HepG2 (cell line): ENCODE measurements at regions not wholly inside any gene's neighbourhood (a gene's known extent, or its start where the extent isn't known, plus 50 kb on each side); places are given as distances from the start of the nearest gene placed in this dataset.

Source experiments
- ATAC-seq: fragments of 200-7000 bp; cut with Tn5 transposase; 3 replicates; pipeline ENCODE4 v1.9.1; 2020; ENCODE audit warnings: mild to moderate bottlenecking, moderate library complexity
- BruUV-seq: library from RNA; stranded (reverse); fragments of 400-500 nt; replicated peaks from 2 replicates; lab custom pipeline; 2021; lab: Mats Ljungman, UMichigan
- CTCF ChIA-PET: fragments of 300-600 bp; formaldehyde crosslinking; extraction: SDS; loops from one replicate; lab custom pipeline; 2021; ENCODE audit warnings: low total read pairs, inconsistent platforms, low intra/inter-chr PET ratio; lab: Yijun Ruan, JAX
- POLR2A ChIA-PET: fragments of 350-600 bp; sonication (Branson Sonifier 250); formaldehyde crosslinking; loops from one replicate; lab custom pipeline; 2020; ENCODE audit warnings: antibody characterized with exemption, inconsistent platforms; lab: Yijun Ruan, JAX
- DNase-seq: peaks from one replicate; pipeline ENCODE4 v3.0.0-alpha.2; 2015; ENCODE audit warnings: low spot score
- FAIRE-seq: peaks from 3 replicates; lab custom pipeline; 2011; peaks lifted over from hg19 to GRCh38; lab: Jason Lieb, UNC
- H2AFZ ChIP-seq: one replicate; pipeline ENCODE4 v1.6.1; 2011; ENCODE audit warnings: low read length, inconsistent platforms
- H3K27ac ChIP-seq: fragments of 300-600 bp; 3 replicates; pipeline ENCODE4 v1.8.0; 2011; ENCODE audit warnings: mixed run types, mild to moderate bottlenecking, mixed read lengths, low read length, inconsistent platforms; ENCODE audit not compliant: insufficient read depth; ENCODE audit errors: extremely low read length
- H3K27me3 ChIP-seq, 2 experiments: fragments of 200-600 bp in 1 of 2; 2 replicates in 1 of 2; 3 replicates in 1 of 2; pipeline versions ENCODE4 v1.6.0 to v1.8.0; 2011; ENCODE audit warnings: low read length in 2 of 2, mild to moderate bottlenecking in 2 of 2, moderate library complexity in 2 of 2, inconsistent platforms in 1 of 2; ENCODE audit not compliant: insufficient read depth in 2 of 2, control insufficient read depth in 1 of 2
- H3K36me3 ChIP-seq, 2 experiments: fragments of 200-600 bp in 1 of 2; replicated peaks in 1 of 2; 2 replicates in 1 of 2; 3 replicates in 1 of 2; pipeline versions ENCODE4 v1.5.1 to v1.8.0; 2011; ENCODE audit warnings: low read length in 2 of 2, inconsistent platforms in 1 of 2; ENCODE audit not compliant: insufficient read depth in 2 of 2, control insufficient read depth in 1 of 2
- H3K4me1 ChIP-seq: 2 replicates; pipeline ENCODE4 v1.5.1; 2012; ENCODE audit warnings: low read length, inconsistent platforms; ENCODE audit not compliant: insufficient read depth
- H3K4me2 ChIP-seq: 2 replicates; pipeline ENCODE4 v1.6.0; 2011; ENCODE audit warnings: low read depth, low read length, inconsistent platforms
- H3K4me3 ChIP-seq, 3 experiments: fragments of 200-600 bp in 1 of 3; sonication (generic), shearing (Covaris generic) in 1 of 3; replicated peaks in 1 of 3; 2 replicates each; pipeline ENCODE4 v1.5.1; 2011 to 2016; ENCODE audit warnings: low read length in 3 of 3, inconsistent platforms in 2 of 3, low read depth in 2 of 3, mild to moderate bottlenecking in 2 of 3, control low read depth in 1 of 3, mixed read lengths in 1 of 3; ENCODE audit not compliant: insufficient read depth in 1 of 3
- H3K79me2 ChIP-seq: one replicate; pipeline ENCODE4 v1.6.1; 2011; ENCODE audit warnings: low read length, inconsistent platforms; ENCODE audit not compliant: insufficient read depth
- H3K9ac ChIP-seq: 2 replicates; pipeline ENCODE4 v1.6.0; 2011; ENCODE audit warnings: mild to moderate bottlenecking, low read depth, low read length, inconsistent platforms; ENCODE audit not compliant: insufficient read depth
- H3K9me3 ChIP-seq: 2 replicates; pipeline ENCODE4 v1.5.1; 2012; ENCODE audit warnings: mild to moderate bottlenecking, low read length
- H4K20me1 ChIP-seq: 2 replicates; pipeline ENCODE4 v1.6.0; 2011; ENCODE audit warnings: inconsistent platforms, mild to moderate bottlenecking, low read length, moderate library complexity; ENCODE audit not compliant: insufficient read depth
- BCL6 ChIP-seq: IDR thresholded peaks from 2 replicates; pipeline ENCODE4 v1.6.1; 2016; ENCODE audit warnings: missing genetic modification reagents, missing compliant biosample characterization
- HDAC1 ChIP-seq: sonication (generic); formaldehyde crosslinking; IDR thresholded peaks from 2 replicates; pipeline ENCODE4 v1.5.1; 2020; ENCODE audit warnings: mild to moderate bottlenecking, missing genetic modification reagents
- LCORL ChIP-seq, 2 experiments: fragments of 450-650 bp in 1 of 2; sonication (generic) in 1 of 2; formaldehyde crosslinking in 1 of 2; IDR thresholded peaks; 2 replicates each; pipeline versions ENCODE4 v1.5.0 to v1.6.1; 2017 to 2020; ENCODE audit warnings: antibody characterized with exemption in 1 of 2, missing genetic modification reagents in 1 of 2
- MEIS1 ChIP-seq: sonication (generic); formaldehyde crosslinking; IDR thresholded peaks from 2 replicates; pipeline ENCODE4 v1.9.0; 2021; ENCODE audit warnings: mild to moderate bottlenecking, missing genetic modification reagents, moderate library complexity, borderline replicate concordance
- ZNF550 ChIP-seq: sonication (generic); formaldehyde crosslinking; IDR thresholded peaks from 2 replicates; pipeline ENCODE4 v1.4.0; 2020; ENCODE audit warnings: mild to moderate bottlenecking, missing genetic modification reagents, borderline replicate concordance
- ZNF737 ChIP-seq: sonication (generic); formaldehyde crosslinking; IDR thresholded peaks from 2 replicates; pipeline ENCODE4 v1.5.0; 2020; ENCODE audit warnings: missing genetic modification reagents, mild to moderate bottlenecking, borderline replicate concordance
- in situ Hi-C: cut with HindIII; loops from 2 replicates; pipeline ENCODE4 v1.10.0; 2017; ENCODE audit warnings: low pct_unique_long_range_greater_than_20kb; ENCODE audit not compliant: extremely low pct_ligation_motif_present
- intact Hi-C: fragments of 100-400 bp; cut with micrococcal nuclease; formaldehyde crosslinking; loops from one replicate; pipeline ENCODE4 v1.10.0; 2022; ENCODE audit not compliant: unreplicated experiment
- TF ChIP-seq, protein P1 (sequence below): sonication (generic); formaldehyde crosslinking; IDR thresholded peaks from 2 replicates; pipeline ENCODE4 v1.5.1; 2020; ENCODE audit warnings: missing genetic modification reagents, mild to moderate bottlenecking, borderline replicate concordance
- TF ChIP-seq, protein P2 (sequence below): sonication (generic); formaldehyde crosslinking; IDR thresholded peaks from 2 replicates; pipeline ENCODE4 v1.4.0; 2020; ENCODE audit warnings: missing genetic modification reagents
- TF ChIP-seq, protein P3 (sequence below): sonication (generic); formaldehyde crosslinking; IDR thresholded peaks from 2 replicates; pipeline ENCODE4 v1.4.0; 2020; ENCODE audit warnings: mild to moderate bottlenecking, missing genetic modification reagents

DNA sequence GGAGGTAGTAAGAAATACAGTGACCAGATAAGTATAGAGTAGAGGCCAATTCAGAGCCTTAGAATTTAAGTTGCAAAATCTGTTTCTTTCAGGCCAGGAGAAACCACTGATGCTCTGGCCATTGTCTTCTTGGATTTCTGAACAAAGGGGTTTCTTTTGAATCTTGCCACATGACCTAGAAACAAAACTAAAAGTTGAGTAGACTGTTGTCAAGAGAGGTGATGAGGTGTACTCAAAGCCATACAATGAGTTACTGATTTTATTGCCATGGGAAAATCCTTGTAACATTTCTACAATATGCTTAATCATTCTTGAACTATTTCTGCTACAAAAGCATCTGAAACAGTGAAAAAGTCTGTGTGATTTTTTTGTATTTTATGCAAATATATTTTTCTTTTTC is 881.3 kb downstream of the CDH11 start:
- no peaks in the 10 kb centered on the region for H3K27me3 ChIP-seq
- POLR2A ChIA-PET: no interaction called here
- no peak for ATAC-seq
- H2AFZ ChIP-seq: no peak overlapping the region
- H3K9me3 ChIP-seq: peaks cover 36% of the 10 kb centered on the region
- no peaks in the 10 kb centered on the region for H4K20me1 ChIP-seq
- CTCF ChIA-PET: no interaction called here
- no peak overlapping the region for H3K9ac ChIP-seq
- no peaks in the 10 kb centered on the region for H3K4me1 ChIP-seq
- no peak overlapping the region for H3K4me2 ChIP-seq
- no peak overlapping the region for H3K27ac ChIP-seq
- no peaks in the 10 kb centered on the region for H3K36me3 ChIP-seq
- BruUV-seq: no TSS peak
- no peak for DNase-seq
- intact Hi-C loops: no loop called here
- H3K79me2 ChIP-seq: no peaks in the 10 kb centered on the region
- TF ChIP-seq BCL6 (CRISPR knock-in tag): no peak
- TF ChIP-seq ZNF550 (CRISPR knock-in tag): no peak
- no peak for TF ChIP-seq HDAC1
- TF ChIP-seq, protein P1, sequence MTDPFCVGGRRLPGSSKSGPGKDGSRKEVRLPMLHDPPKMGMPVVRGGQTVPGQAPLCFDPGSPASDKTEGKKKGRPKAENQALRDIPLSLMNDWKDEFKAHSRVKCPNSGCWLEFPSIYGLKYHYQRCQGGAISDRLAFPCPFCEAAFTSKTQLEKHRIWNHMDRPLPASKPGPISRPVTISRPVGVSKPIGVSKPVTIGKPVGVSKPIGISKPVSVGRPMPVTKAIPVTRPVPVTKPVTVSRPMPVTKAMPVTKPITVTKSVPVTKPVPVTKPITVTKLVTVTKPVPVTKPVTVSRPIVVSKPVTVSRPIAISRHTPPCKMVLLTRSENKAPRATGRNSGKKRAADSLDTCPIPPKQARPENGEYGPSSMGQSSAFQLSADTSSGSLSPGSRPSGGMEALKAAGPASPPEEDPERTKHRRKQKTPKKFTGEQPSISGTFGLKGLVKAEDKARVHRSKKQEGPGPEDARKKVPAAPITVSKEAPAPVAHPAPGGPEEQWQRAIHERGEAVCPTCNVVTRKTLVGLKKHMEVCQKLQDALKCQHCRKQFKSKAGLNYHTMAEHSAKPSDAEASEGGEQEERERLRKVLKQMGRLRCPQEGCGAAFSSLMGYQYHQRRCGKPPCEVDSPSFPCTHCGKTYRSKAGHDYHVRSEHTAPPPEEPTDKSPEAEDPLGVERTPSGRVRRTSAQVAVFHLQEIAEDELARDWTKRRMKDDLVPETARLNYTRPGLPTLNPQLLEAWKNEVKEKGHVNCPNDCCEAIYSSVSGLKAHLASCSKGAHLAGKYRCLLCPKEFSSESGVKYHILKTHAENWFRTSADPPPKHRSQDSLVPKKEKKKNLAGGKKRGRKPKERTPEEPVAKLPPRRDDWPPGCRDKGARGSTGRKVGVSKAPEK (CRISPR knock-in tag): no peak
- TF ChIP-seq, protein P2, sequence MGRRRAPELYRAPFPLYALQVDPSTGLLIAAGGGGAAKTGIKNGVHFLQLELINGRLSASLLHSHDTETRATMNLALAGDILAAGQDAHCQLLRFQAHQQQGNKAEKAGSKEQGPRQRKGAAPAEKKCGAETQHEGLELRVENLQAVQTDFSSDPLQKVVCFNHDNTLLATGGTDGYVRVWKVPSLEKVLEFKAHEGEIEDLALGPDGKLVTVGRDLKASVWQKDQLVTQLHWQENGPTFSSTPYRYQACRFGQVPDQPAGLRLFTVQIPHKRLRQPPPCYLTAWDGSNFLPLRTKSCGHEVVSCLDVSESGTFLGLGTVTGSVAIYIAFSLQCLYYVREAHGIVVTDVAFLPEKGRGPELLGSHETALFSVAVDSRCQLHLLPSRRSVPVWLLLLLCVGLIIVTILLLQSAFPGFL (CRISPR knock-in tag): no peak
- TF ChIP-seq, all 625 proteins: peak for 0
- in situ Hi-C loops: no loop called here
- H3K4me3 ChIP-seq: no peak overlapping the region
- no peak for FAIRE-seq

DNA sequence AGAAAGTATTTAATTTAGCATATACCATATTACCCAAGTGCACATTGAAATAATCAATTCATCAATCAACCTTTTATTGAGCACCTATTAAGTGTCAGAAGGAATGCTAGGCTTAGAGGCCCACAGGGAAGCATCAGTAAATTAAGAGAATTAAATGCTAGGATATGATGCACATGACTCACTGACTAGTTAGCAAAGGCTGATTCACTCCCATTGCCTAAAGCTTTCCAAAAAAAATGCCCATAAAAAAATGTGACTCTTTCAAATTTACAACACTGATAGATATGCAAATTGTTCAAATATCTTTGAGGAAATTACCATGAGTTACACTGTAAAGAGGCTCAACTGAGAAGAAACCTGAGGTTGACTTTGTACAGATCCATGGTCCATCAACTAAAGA is 883.3 kb downstream of the CDH11 start:
- no peak overlapping the region for H3K4me2 ChIP-seq
- H3K4me1 ChIP-seq: no peaks in the 10 kb centered on the region
- ATAC-seq: no peak
- H4K20me1 ChIP-seq: no peaks in the 10 kb centered on the region
- no peak overlapping the region for H3K9ac ChIP-seq
- no peak for DNase-seq
- no peak for FAIRE-seq
- no peaks in the 10 kb centered on the region for H3K36me3 ChIP-seq
- H2AFZ ChIP-seq: no peak overlapping the region
- no peak for TF ChIP-seq MEIS1
- TF ChIP-seq, protein P3, sequence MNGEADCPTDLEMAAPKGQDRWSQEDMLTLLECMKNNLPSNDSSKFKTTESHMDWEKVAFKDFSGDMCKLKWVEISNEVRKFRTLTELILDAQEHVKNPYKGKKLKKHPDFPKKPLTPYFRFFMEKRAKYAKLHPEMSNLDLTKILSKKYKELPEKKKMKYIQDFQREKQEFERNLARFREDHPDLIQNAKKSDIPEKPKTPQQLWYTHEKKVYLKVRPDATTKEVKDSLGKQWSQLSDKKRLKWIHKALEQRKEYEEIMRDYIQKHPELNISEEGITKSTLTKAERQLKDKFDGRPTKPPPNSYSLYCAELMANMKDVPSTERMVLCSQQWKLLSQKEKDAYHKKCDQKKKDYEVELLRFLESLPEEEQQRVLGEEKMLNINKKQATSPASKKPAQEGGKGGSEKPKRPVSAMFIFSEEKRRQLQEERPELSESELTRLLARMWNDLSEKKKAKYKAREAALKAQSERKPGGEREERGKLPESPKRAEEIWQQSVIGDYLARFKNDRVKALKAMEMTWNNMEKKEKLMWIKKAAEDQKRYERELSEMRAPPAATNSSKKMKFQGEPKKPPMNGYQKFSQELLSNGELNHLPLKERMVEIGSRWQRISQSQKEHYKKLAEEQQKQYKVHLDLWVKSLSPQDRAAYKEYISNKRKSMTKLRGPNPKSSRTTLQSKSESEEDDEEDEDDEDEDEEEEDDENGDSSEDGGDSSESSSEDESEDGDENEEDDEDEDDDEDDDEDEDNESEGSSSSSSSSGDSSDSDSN (CRISPR knock-in tag): no peak
- no peak for TF ChIP-seq LCORL (IDR thresholded peaks at IDR 0.05)
- TF ChIP-seq LCORL (CRISPR knock-in tag; IDR thresholded peaks at IDR 0.05): no peak
- no peak for TF ChIP-seq ZNF737
- no peaks in the 10 kb centered on the region for H3K27me3 ChIP-seq
- CTCF ChIA-PET: no interaction called here
- BruUV-seq: no TSS peak
- intact Hi-C loops: no loop called here
- H3K27ac ChIP-seq: no peak overlapping the region
- POLR2A ChIA-PET: no interaction called here
- peaks cover 31% of the 10 kb centered on the region for H3K9me3 ChIP-seq
- in situ Hi-C loops: no loop called here
- no peak overlapping the region for H3K4me3 ChIP-seq
- no peaks in the 10 kb centered on the region for H3K79me2 ChIP-seq
